HG03442 (cell line): ENCODE measurements at regions not wholly inside any gene's neighbourhood (a gene's known extent, or its start where the extent isn't known, plus 50 kb on each side); places are given as distances from the start of the nearest gene placed in this dataset.
A peak's percentile ranks its signal among the peaks of the same experiment; 100 is the strongest.

Source experiments
- ATAC-seq: cut with Tn5 transposase; IDR thresholded peaks from one replicate; pipeline ENCODE4 v1.9.1; 2021; ENCODE audit warnings: mild to moderate bottlenecking, moderate library complexity; ENCODE audit not compliant: unreplicated experiment

DNA sequence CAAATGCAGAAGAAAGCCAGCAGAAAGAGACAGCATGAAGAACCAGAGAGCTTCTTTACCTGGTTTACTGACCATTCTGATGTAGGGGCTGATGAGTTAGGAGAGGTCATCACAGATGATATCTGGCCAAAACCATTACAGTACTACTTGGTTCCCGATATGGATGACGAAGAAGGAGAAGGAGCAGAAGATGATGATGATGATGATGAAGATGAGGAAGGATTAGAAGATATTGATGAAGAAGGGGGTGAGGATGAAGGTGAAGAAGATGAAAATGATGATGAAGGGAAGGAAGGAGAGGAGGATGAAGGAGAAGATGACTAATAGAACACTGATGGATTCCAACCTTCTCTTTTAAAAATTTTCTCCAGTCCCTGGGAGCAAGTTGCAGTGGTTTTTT lies 178.2 kb upstream of the CRY1 start:
- no peak for ATAC-seq

DNA sequence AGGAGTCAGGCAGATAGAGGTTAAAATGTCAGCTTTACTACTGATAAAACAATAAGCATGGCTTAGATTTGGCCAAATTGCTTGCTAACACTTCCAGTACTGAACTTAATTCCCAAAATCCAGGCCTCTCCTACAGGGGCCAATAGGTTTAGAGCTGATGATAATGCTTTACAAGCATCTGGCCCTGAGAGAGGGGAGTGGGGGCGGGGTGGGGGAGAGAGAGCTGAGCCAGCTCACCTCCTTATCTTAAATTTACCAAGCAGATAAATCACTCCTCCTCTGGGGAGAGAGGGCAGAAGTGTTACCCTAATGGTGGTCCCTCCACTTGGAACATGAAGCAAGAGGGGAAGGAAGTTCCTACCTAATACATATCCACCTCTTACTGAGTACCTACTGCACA lies 182.2 kb upstream of the CRY1 start:
- ATAC-seq: no peak

DNA sequence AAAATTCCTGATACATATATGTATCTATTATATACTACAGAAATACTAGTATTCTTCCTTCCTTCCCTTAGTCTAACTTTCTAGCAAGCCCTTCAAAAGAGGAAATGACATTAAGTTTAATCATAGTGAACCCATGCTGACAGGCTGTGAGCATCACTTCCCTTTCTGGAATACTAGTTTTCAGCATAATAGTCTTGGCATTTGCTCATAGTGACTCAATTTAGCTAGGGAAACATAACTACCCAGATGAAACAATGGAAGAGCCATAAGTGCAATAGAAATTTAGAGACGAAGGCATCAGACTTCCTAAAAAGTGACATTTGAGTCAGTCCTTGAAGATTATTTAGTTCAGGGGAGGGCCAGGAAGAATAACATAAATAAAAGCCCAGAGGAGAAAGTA lies 184.5 kb upstream of the CRY1 start:
- ATAC-seq: no peak

DNA sequence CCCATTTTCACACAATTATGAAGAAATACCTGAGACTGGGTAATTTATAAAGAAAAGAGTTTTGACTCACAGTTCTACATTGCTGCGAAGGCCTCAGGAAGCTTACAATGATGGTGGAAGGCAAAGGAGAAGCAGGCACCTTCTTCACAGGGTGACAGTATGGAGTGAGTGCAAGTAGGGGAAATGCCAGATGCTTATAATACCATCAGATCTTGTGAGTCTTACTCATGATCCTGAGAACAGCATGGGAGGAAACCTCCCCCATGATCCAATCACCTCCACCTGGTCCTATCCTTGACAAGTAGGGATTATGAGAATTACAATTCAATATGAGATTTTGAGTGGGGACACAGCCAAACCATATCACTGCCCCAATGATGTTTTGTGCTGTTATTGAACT lies 189.3 kb upstream of the CRY1 start:
- ATAC-seq: no peak

DNA sequence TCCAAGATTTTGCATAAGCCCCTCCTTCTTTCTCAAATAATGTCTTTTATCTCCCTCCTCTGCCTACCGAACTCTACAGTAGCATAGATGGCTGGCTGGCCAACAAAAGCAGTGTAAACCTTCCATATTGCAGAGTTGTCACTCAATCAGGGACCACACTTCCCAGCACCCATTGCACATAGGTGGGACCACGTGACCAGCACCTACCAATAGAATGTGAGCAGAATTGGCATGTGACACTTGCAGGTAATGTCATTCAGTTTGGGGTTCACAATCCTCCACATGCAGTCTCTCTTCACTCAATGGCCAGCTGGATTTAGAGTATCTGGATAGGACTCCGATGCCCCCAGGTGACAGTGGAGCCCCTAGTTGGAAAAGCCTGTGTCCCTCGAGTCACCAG lies 190.3 kb upstream of the CRY1 start:
- no peak for ATAC-seq

DNA sequence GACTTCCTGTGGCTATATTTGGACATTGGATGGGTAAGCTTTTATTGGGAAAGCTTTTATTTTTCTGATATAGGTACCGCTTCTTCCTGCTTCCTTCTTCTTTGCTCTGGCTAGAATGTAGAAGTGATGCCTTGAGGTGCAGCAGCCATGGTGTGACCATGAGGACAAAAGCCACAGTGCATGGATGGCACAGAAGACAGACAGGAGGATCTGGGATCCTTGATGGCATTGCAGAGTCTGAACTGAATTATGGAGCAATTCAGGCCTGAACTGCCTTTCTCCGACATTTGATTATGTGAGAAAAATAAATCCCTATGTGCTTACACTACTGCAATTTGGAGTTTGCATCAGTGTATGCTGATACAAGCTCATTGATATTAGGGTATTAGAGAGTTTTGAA lies 191.3 kb upstream of the CRY1 start:
- no peak for ATAC-seq

DNA sequence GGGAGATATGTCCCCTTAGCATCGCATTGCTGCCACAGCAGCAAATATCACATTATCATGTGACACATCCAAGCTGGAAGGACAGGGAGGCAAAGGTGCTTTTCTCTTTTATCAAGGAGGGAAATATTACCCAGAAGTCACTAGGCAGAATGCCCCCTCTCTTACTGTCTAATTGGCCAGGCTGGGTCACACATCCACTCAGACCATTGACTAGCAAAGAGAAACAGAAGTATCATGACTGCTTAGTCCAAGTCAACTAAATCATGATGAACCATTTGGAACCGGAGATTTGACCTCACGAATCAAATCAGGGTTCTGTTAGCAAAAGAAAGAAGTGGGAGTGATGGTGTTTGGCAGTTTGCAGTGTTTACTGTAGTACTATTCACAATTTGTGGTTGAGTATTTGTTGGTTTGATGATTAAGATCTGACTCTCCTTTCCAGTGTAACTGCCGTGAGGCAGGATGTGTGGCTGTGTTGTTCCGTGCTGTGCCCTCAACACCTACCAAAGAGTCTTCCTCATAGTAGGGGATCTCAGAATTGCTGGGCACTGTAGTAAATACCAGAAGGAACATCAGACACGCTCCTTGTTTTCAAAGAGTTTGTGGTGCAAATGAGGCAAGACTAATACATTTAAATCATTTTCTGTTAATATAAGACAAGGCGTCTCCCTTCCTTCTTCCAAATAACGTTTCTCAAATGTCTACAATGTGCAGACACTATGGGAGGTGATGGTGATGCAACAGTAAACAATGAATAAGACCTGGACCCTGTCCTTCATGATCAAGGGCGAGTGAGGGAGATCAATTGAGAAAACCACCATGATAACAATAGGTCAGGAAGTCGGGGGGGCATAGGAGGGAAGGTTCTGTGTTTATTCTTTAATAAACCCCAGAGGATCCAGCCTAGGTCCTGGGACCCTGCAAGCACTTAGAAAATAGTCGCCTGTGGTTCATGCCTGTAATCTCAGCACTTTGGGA lies 194.4 kb upstream of the CRY1 start:
- ATAC-seq: no peak

DNA sequence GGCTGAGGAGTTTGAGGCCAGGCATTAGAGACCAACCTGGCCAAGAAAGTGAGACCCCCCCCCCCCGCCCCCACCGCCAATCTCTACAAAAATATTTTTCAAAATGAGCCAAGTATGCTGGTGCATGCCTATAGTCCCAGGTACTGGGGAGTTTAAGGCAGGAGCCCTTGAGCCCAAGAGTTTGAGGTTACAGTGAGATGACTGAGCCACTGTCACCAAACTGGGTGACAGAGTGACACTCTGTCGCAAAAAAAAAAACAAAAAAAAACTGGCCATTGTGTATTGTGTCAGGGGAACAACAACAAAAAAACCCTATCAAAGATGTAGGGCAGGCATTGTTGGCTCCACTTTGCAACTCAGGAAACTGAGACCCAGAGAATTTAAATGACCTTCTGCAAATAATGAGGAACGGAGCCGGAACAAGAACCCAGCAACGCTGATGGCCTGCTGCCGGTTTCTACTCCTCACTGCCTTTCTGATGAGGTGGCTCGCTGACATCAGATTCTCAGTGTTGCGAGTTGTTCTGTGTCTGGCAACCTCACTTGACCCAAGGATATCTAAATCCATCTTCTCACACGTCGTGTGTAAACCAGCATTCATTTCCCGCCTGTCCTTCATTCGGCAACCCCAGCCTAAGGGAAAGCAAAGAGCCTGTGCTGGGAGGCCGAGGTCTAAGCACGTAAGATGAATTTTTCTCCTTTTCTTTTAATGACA lies 195.2 kb upstream of the CRY1 start:
- ATAC-seq: no peak

DNA sequence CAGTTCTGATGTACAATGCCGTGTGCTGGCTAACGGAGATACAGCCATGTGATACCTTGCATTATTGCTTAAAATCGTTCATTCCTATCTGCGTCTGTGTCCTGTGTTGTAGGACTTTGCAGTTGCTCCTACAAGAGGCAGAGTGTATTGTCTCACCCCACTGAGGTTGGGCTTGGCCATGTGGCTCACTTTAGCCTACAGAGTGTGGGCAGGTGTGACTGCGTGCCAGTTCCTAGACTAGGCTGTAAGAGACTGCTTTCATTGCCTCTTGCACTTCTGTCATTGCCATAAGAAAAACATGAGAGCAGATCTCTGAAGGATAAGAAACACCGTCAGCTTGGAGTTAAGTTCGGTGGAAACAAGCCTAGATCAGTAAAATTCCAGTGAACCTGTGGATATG lies 197.7 kb upstream of the CRY1 start:
- no peak for ATAC-seq

DNA sequence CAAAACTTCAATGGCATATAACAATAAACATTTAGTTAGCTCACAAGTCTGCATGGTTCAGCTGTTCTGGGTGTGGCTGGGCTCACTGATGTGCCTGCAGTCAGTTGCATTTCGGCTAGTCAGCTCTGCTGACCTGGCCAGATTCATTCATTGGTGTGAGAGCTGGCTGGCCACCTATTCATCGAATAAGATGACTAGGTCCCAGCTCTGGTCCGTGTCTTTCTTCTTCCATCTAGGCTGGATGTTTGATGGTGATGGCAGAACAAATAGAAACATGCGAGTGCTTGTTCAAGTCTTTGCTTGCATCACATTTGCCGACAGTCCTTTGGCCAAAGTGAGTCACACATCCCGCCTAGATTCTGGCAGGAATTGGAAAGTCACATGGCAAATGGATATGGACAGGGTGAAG lies 203.3 kb upstream of the CRY1 start:
- no peak for ATAC-seq

DNA sequence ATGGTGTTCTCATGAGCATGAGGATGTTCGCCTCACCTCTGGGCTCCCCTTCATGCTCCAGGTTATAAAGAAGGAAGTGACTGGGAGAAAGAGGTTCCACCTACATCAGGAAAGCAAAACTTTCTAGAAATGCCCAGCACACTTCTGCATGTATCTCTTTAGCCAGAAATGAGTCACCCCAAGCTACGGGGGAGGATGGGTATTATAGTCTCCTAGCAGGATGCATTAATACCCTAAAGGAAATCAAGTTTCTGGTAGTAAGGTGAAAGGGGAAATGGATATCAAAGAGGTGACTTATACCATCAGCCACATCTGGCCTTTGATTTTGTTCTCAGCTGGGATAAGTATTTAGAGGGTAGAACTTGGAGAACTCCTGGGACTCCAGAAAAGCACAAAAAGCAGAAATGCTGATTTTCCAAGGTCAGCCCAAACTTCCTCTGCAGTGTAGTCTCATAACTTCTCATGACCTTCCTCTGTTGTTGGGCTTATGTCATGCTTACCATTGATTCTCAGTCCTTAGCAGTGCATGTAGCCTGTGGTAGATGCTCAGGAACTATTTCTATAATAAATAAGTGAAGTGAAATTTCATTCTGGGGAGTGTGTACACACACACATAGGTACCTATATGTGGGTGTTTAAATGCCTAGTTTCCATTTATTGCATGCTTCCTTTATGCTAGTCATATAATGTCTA lies 209.4 kb upstream of the CRY1 start:
- ATAC-seq: no peak

DNA sequence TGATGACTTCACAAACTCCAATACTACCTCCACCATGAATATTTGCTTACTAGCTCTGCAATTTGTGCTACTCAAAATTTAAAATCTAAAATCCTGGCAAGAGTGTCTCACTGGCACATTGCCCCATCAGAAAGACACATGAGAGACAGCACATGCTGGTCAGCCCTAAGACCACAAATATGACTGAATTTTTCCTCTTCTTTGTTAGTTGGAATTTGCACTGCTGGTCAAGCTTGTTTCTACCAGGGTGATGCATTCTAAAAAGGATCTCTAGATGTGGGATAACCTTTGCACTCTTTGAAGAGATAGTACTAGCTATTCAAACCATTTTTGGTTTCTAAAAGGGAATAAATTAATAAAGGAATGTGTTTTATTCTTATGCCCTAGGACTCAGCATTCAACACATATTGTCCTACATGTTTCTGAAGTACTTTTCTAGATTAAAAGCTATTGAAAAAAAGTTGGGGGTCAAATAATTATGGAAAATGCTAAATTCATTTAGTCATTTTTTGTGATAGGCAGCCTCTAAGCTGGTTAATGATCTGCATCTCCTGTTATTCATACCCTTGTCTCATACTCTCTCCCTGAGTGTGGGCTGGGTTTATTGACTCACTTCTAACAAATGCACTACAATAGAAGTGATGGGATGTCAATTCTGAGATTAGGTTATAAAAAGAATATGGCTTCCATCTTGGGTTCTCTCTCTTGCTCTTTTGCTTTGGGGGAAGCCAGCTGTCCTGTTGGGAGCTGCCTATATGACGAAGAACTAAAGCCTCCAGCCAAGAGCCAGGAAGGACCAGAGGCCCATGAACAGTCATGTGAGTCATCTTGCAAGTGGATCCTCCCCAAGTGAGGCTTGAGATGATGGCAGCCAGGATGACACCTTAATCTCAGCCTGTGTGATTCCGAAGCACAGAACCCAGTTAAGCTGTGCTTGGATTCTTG lies 211.5 kb upstream of the CRY1 start:
- no peak for ATAC-seq

DNA sequence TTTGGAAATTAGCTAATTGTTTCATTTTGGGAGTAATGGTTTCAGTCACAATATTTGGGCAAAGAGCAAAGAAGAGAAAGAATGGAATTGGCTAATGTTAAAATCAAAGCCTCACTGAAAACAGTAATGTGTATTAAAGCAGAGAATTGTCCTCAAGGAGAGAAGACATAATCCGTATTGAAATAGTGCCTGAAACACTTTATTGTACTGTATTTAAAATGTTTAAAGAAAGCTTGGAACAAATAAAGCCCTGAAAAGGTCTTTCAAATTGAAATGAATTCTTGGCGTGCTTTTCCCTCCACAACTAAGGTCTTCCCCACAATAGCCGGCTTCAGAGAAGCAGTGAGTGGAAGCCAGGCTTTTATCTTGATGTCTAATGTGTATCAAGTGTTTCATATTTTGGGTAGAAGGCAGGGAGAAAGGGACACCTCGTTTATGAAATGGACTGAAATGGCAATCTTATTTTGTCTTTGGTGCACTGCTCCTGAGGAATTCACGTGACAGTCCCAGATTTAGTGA lies 212.9 kb upstream of the CRY1 start:
- ATAC-seq: no peak

DNA sequence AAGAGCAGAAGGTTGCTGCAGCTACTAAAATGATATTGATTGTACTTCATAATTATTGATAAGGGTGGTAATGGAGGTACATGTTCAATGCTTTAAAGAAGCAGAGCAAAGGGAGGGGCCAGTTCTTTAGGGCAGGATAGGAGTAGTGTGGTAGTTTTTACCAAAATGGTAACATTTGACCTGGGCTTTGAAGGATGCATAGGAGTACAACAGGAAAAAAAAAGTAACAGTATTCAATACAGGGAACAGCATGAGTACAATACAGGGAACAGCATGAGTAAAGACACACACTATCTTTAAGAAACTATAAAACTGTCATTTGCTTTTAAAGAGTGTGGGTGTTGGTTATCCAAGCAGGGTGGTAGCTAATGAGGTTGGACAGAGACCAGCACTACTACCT lies 215.0 kb upstream of the CRY1 start:
- ATAC-seq: no peak

DNA sequence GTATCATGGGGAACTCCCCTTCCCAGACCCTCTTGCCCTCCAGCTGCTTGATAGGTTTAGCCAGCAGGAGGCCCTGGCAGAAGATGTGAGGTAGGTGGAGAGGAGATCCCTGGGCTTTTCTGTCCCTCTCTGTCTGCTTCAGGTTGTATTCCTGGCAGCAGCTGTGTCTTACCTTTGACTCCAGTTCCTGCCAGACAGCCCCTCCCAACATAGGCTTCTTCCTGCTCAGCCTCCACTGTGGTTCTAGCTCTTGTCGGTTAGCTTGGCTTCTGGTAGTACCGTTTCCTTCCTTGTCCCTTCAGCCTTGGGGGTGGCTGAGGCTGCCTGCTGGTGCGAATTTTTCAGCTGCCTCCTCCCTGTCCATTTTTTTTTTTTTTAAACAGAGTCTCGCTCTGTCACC lies 215.7 kb upstream of the CRY1 start:
- no peak for ATAC-seq

DNA sequence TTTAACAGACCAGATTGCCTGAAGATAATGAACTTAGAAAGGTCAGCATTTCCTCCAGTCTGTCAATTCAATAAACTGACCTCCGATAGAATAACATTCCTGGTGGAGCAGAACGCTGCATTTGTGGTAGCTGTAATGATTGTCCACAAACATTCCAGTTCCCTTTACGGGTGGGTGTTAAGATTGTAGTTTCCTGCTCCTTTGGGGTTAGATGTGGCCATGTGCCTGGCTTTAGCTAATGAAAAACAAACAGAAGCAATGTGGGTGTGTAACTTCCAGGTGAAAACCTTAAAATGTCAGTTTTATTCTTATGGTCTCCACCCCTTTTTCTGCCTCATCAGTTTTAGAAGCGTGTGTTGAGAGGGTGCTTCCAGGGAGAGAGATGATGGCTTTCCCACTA lies 217.3 kb upstream of the CRY1 start:
- ATAC-seq: no peak

DNA sequence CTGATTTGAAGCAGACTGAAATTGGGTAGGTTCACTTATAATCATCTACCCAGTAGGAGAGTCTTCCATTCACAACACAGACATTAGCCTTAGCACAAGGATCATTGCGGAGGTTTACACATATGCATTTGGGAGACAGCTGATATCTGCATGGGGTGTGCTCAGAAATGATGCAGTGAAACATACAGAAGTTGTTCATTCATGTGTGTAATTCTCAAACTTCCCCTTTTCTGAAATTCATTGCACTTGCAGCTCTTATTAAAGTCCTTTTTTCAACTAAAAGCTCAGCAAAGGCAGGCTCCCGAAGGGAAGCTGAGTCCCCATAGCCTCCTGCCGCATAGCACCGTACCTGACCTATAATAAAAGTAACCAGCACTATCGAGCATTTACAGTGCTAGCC lies 218.3 kb upstream of the CRY1 start:
- ATAC-seq: no peak

DNA sequence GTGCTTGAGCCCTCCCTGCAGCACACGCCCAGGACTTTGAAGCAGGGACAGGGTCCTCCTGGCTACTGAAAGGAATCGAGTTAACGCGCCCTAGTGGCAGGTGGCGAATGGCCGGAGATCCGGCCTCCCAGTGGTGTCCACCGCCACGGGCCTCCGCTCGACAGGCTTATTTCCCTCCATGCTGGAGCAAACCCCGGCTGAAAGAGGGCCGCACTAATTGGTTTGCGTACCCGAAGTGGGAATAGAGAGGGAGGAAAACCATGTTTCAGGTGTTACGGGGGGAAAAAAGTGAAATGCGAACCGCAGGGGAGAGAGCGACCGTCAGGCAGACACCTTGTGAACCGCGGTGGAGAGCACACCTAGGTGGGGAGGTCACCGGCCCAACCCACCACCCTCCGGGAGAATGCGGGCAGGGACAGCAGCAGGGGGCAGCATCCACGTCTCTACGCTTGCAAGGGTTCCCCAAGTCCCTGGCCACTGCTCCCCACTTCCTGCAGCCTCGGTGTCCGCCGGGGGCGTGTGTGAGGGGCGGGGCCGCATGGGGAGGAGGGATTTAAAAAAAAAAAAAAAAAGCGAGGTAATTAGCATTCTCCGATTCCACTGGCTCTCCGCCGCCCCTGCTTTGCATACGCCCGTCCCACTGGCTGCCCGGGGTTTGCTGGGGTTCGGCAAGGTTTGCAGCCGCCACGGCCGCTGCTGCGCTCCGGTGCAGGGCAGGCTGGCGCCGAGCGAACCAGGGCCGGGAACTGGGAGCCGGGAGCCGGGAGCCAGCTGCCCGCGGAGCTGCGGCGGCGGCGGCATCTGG lies 224.6 kb upstream of the CRY1 start:
- peak; percentile 52 for ATAC-seq

DNA sequence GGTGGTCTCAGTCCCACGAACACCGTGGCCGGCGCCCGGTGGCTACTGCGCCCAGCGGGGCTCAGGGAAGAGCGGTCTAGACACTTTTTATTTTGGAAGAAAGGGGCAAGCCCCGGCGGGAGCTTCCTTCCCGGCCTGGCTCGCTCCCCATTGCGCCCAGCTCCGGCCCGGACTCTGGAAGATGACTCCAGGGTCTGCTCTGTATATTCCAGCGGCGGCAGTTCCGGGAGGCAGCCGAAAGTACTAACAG lies 225.1 kb upstream of the CRY1 start:
- no peak for ATAC-seq
